WTC11 (cell line): ENCODE measurements at regions not wholly inside any gene's neighbourhood (a gene's known extent, or its start where the extent isn't known, plus 50 kb on each side); places are given as distances from the start of the nearest gene placed in this dataset.
A peak's percentile ranks its signal among the peaks of the same experiment; 100 is the strongest.

ENCODE experiments used
- ATAC-seq: fragments of 200-7000 bp; cut with Tn5 transposase; 2 replicates; pipeline ENCODE4 v1.10.0; 2021; ENCODE audit warnings: mild to moderate bottlenecking, moderate library complexity
- CTCF ChIA-PET: fragments of 300-600 bp; sonication (Branson Sonifier 250); formaldehyde crosslinking; loops from one replicate; lab custom pipeline; 2021; ENCODE audit warnings: antibody characterized with exemption; lab: Charles Lee
- POLR2A ChIA-PET: fragments of 350-600 bp; sonication (Branson Sonifier 250); formaldehyde crosslinking; loops from one replicate; lab custom pipeline; 2021; ENCODE audit warnings: antibody characterized with exemption; lab: Charles Lee
- DNase-seq: peaks from one replicate; pipeline ENCODE4 v3.0.0; 2021; ENCODE audit warnings: low spot score
- H3K27ac Mint-ChIP-seq: 2 replicates; pipeline ENCODE4 v1.8.0; 2021; ENCODE audit warnings: mixed read lengths
- H3K27me3 Mint-ChIP-seq: 2 replicates; pipeline ENCODE4 v1.8.0; 2021; ENCODE audit warnings: low read depth, mild to moderate bottlenecking, moderate library complexity, mixed read lengths
- H3K36me3 Mint-ChIP-seq: 2 replicates; pipeline ENCODE4 v1.8.0; 2021; ENCODE audit warnings: mixed read lengths
- H3K4me1 Mint-ChIP-seq: 2 replicates; pipeline ENCODE4 v1.8.0; 2022; ENCODE audit warnings: mixed read lengths
- H3K4me3 Mint-ChIP-seq: 2 replicates; pipeline ENCODE4 v1.8.0; 2021; ENCODE audit warnings: mild to moderate bottlenecking, moderate library complexity, mixed read lengths
- H3K9me3 Mint-ChIP-seq: 2 replicates; pipeline ENCODE4 v1.8.0; 2021; ENCODE audit warnings: mixed read lengths
- CBFB ChIP-seq: sonication (generic); formaldehyde crosslinking; IDR thresholded peaks from 2 replicates; pipeline ENCODE4 v1.8.1; 2022; ENCODE audit warnings: mild to moderate bottlenecking, low read depth, missing genetic modification reagents
- CREB1 ChIP-seq: sonication (generic); formaldehyde crosslinking; IDR thresholded peaks from 2 replicates; pipeline ENCODE4 v1.8.0; 2023; ENCODE audit warnings: mild to moderate bottlenecking, missing genetic modification reagents
- ELF4 ChIP-seq: sonication (generic); formaldehyde crosslinking; IDR thresholded peaks from 2 replicates; pipeline ENCODE4 v1.8.1; 2022; ENCODE audit warnings: low read depth, mild to moderate bottlenecking, moderate library complexity, missing genetic modification reagents
- GTF2I ChIP-seq: fragments of 250-450 bp; sonication (Bioruptor Pico); conservative IDR thresholded peaks from 2 replicates; pipeline ENCODE4 v1.4.0; 2021; ENCODE audit warnings: mild to moderate bottlenecking
- JAZF1 ChIP-seq: fragments of 250-450 bp; sonication (Bioruptor Pico); IDR thresholded peaks from 2 replicates; pipeline ENCODE4 v1.9.0; 2021; ENCODE audit warnings: moderate library complexity, mild to moderate bottlenecking, inconsistent platforms
- NR2C2 ChIP-seq: sonication (generic); formaldehyde crosslinking; IDR thresholded peaks from 2 replicates; pipeline ENCODE4 v1.8.0; 2022; ENCODE audit warnings: mild to moderate bottlenecking, missing genetic modification reagents
- TP53 ChIP-seq: sonication (generic); formaldehyde crosslinking; IDR thresholded peaks from 2 replicates; pipeline ENCODE4 v1.8.1; 2023; ENCODE audit warnings: mild to moderate bottlenecking, missing genetic modification reagents
- ZNF416 ChIP-seq: fragments of 250-450 bp; sonication (Bioruptor Pico); IDR thresholded peaks from 2 replicates; pipeline ENCODE4 v1.9.0; 2021; ENCODE audit warnings: mild to moderate bottlenecking, inconsistent platforms
- TF ChIP-seq, protein P1 (sequence below): sonication (generic); formaldehyde crosslinking; IDR thresholded peaks from 2 replicates; pipeline ENCODE4 v1.8.0; 2023; ENCODE audit warnings: missing genetic modification reagents
- TF ChIP-seq, protein P2 (sequence below): sonication (generic); formaldehyde crosslinking; IDR thresholded peaks from 2 replicates; pipeline ENCODE4 v1.8.1; 2022; ENCODE audit warnings: low read depth, mild to moderate bottlenecking, moderate library complexity, missing genetic modification reagents, borderline replicate concordance
- TF ChIP-seq, protein P3 (sequence below): sonication (generic); formaldehyde crosslinking; IDR thresholded peaks from 2 replicates; pipeline ENCODE4 v1.8.0; 2022; ENCODE audit warnings: missing genetic modification reagents
- TF ChIP-seq, protein P4 (sequence below): sonication (generic); formaldehyde crosslinking; IDR thresholded peaks from 2 replicates; pipeline ENCODE4 v1.8.1; 2023; ENCODE audit warnings: mild to moderate bottlenecking, missing genetic modification reagents, moderate library complexity
- TF ChIP-seq, protein P5 (sequence below): fragments of 250-450 bp; sonication (Bioruptor Pico); IDR thresholded peaks from 2 replicates; pipeline ENCODE4 v1.9.0; 2021; ENCODE audit warnings: mild to moderate bottlenecking, borderline replicate concordance

DNA sequence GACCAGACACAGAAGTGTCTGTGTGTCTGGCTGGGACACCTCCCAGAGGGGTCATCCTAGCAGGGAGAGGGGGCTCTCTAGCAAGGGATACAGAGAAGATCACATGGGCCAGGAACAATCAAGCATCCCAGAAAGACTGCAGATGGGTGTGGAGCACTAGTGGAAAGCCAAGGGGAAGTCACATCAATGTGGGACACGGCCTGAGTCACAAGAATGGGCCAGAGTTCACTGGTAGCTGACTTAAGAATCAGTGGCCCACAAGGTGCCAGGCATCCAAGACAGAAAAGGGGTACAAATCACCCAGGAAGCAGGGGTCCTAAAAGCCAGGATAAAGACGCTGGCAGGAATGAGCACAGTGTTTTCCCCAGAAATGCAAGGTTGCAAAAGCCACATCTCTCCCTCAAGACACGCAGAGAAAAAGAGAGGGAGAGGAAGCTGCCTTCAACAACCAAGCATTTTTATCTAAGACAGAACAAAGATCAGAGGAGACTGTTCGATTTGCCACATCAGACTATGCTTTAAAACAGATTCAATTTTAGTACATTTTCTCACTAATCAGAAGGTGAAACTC, 113.6 kb upstream of the DST start:
- TF ChIP-seq, protein P1, sequence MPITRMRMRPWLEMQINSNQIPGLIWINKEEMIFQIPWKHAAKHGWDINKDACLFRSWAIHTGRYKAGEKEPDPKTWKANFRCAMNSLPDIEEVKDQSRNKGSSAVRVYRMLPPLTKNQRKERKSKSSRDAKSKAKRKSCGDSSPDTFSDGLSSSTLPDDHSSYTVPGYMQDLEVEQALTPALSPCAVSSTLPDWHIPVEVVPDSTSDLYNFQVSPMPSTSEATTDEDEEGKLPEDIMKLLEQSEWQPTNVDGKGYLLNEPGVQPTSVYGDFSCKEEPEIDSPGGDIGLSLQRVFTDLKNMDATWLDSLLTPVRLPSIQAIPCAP = no peak
- TF ChIP-seq, protein P2, sequence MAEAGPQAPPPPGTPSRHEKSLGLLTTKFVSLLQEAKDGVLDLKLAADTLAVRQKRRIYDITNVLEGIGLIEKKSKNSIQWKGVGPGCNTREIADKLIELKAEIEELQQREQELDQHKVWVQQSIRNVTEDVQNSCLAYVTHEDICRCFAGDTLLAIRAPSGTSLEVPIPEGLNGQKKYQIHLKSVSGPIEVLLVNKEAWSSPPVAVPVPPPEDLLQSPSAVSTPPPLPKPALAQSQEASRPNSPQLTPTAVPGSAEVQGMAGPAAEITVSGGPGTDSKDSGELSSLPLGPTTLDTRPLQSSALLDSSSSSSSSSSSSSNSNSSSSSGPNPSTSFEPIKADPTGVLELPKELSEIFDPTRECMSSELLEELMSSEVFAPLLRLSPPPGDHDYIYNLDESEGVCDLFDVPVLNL (CRISPR knock-in tag) = no peak
- TF ChIP-seq, protein P3, sequence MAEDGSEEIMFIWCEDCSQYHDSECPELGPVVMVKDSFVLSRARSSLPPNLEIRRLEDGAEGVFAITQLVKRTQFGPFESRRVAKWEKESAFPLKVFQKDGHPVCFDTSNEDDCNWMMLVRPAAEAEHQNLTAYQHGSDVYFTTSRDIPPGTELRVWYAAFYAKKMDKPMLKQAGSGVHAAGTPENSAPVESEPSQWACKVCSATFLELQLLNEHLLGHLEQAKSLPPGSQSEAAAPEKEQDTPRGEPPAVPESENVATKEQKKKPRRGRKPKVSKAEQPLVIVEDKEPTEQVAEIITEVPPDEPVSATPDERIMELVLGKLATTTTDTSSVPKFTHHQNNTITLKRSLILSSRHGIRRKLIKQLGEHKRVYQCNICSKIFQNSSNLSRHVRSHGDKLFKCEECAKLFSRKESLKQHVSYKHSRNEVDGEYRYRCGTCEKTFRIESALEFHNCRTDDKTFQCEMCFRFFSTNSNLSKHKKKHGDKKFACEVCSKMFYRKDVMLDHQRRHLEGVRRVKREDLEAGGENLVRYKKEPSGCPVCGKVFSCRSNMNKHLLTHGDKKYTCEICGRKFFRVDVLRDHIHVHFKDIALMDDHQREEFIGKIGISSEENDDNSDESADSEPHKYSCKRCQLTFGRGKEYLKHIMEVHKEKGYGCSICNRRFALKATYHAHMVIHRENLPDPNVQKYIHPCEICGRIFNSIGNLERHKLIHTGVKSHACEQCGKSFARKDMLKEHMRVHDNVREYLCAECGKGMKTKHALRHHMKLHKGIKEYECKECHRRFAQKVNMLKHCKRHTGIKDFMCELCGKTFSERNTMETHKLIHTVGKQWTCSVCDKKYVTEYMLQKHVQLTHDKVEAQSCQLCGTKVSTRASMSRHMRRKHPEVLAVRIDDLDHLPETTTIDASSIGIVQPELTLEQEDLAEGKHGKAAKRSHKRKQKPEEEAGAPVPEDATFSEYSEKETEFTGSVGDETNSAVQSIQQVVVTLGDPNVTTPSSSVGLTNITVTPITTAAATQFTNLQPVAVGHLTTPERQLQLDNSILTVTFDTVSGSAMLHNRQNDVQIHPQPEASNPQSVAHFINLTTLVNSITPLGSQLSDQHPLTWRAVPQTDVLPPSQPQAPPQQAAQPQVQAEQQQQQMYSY (CRISPR knock-in tag) = no peak
- TF ChIP-seq JAZF1 (CRISPR knock-in tag) = no peak
- TF ChIP-seq, protein P4, sequence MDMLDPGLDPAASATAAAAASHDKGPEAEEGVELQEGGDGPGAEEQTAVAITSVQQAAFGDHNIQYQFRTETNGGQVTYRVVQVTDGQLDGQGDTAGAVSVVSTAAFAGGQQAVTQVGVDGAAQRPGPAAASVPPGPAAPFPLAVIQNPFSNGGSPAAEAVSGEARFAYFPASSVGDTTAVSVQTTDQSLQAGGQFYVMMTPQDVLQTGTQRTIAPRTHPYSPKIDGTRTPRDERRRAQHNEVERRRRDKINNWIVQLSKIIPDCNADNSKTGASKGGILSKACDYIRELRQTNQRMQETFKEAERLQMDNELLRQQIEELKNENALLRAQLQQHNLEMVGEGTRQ (CRISPR knock-in tag) = no peak
- TF ChIP-seq, protein P5, sequence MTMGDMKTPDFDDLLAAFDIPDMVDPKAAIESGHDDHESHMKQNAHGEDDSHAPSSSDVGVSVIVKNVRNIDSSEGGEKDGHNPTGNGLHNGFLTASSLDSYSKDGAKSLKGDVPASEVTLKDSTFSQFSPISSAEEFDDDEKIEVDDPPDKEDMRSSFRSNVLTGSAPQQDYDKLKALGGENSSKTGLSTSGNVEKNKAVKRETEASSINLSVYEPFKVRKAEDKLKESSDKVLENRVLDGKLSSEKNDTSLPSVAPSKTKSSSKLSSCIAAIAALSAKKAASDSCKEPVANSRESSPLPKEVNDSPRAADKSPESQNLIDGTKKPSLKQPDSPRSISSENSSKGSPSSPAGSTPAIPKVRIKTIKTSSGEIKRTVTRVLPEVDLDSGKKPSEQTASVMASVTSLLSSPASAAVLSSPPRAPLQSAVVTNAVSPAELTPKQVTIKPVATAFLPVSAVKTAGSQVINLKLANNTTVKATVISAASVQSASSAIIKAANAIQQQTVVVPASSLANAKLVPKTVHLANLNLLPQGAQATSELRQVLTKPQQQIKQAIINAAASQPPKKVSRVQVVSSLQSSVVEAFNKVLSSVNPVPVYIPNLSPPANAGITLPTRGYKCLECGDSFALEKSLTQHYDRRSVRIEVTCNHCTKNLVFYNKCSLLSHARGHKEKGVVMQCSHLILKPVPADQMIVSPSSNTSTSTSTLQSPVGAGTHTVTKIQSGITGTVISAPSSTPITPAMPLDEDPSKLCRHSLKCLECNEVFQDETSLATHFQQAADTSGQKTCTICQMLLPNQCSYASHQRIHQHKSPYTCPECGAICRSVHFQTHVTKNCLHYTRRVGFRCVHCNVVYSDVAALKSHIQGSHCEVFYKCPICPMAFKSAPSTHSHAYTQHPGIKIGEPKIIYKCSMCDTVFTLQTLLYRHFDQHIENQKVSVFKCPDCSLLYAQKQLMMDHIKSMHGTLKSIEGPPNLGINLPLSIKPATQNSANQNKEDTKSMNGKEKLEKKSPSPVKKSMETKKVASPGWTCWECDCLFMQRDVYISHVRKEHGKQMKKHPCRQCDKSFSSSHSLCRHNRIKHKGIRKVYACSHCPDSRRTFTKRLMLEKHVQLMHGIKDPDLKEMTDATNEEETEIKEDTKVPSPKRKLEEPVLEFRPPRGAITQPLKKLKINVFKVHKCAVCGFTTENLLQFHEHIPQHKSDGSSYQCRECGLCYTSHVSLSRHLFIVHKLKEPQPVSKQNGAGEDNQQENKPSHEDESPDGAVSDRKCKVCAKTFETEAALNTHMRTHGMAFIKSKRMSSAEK = no peak
- no peak for TF ChIP-seq CREB1 (CRISPR knock-in tag)
- no peak for TF ChIP-seq ZNF416 (CRISPR knock-in tag)
- no peak for TF ChIP-seq CBFB (CRISPR knock-in tag)
- TF ChIP-seq TP53 (CRISPR knock-in tag) = no peak
- TF ChIP-seq GTF2I (CRISPR knock-in tag) = no peak
- peak overlapping the region; percentile 87 for H3K27ac Mint-ChIP-seq
- H3K27me3 Mint-ChIP-seq = no peaks in the 10 kb centered on the region
- ChIA-PET POLR2A (no interaction called here), CTCF (interaction anchor here (1.0 to 3.9 kb wide), 5 partner anchors 11 to 95 kb away, joined by 3 to 13 read pairs (median 9); no protein-coding TSS in a partner anchor)
- peaks cover 87% of the 10 kb centered on the region for H3K4me1 Mint-ChIP-seq
- no peak overlapping the region for H3K4me3 Mint-ChIP-seq
- no peaks in the 10 kb centered on the region for H3K9me3 Mint-ChIP-seq
- DNase-seq (no peak), ATAC-seq (no peak)
- no peaks in the 10 kb centered on the region for H3K36me3 Mint-ChIP-seq

DNA sequence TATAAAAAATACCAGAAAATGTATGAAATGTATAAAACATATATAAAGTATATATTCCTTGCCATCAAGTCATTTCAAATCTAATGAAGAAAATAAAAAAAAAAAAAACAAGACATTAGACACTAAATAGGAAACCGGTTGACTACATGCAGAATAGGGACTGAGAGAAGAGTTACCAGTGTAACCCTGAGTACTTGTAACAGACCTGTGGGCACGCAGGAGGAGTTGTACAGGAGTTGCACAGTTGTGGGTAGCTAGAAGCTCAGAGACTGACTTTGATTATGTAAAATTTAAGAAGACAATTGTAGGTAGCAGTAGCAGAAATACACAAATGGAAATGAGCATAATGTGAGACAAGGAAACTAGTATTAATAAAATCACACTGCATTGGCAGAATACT, 112.4 kb upstream of the DST start:
- Mint-ChIP-seq H3K27ac (peak overlapping the region; percentile 90; the same call in 1 of the 2 replicates), H3K4me3 (no peak overlapping the region), H3K4me1 (peaks cover 90% of the 10 kb centered on the region), H3K9me3 (no peaks in the 10 kb centered on the region), H3K36me3 (no peaks in the 10 kb centered on the region)
- no peak for DNase-seq
- CTCF ChIA-PET = interaction anchor here (1.0 to 3.9 kb wide), 2 partner anchors 46 to 96 kb away, joined by 3 to 13 read pairs; no protein-coding TSS in a partner anchor
- no peak for ATAC-seq
- TF ChIP-seq, protein P3 (CRISPR knock-in tag) = no peak
- TF ChIP-seq NR2C2 (CRISPR knock-in tag) = no peak
- TF ChIP-seq ELF4 (CRISPR knock-in tag) = no peak
- TF ChIP-seq, all 79 proteins: peak for 0
- POLR2A ChIA-PET = no interaction called here
- no peaks in the 10 kb centered on the region for H3K27me3 Mint-ChIP-seq
